GM19025 (cell line): ENCODE measurements at regions not wholly inside any gene's neighbourhood (a gene's known extent, or its start where the extent isn't known, plus 50 kb on each side); places are given as distances from the start of the nearest gene placed in this dataset.
"Not testable (repeated sequence)": the region's sequence is repeated elsewhere in the genome, so short reads cannot be mapped to it uniquely, and the experiment has no call there.

ENCODE experiments used
- ATAC-seq: cut with Tn5 transposase; IDR thresholded peaks from one replicate; pipeline ENCODE4 v1.9.1; 2021; ENCODE audit warnings: mild to moderate bottlenecking, low read depth, moderate library complexity; ENCODE audit not compliant: unreplicated experiment

DNA sequence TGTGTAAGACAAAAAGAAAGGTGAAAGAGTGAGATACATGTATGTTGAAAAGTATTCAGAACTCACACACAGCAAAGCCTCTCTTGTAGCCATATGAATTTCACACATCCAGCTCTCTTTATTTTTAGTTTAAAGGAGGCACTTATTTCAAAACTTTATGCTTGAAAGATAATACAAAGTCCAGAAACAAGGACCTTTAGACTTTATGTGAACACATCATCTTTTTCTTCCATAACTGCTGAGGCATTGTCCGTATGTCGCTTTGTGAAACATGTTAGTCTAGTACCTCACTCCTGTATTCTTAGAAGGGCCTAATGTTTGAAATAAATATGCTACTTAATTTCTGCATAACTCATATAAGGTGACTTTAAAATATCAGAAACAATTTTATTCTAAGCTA lies 763.4 kb downstream of the GBE1 start:
- no peak for ATAC-seq

DNA sequence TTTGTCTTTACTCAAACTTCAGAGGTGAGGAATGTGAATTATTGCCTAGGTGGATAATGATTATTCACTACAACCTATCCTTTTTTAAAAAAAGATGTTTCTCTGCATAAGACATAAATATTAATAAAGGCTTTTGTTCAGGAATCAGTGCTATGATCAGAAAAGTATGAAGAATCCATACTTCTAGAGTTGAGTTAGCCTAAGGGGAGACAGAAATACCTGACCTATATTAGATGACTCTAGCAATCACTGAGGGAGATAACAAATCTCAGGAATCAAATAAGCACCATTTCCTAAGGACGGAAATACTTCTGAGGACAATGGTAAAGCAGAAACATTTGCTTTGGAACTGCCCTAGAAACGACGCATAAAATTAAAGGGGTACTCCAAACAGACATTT lies 763.8 kb downstream of the GBE1 start:
- no peak for ATAC-seq

DNA sequence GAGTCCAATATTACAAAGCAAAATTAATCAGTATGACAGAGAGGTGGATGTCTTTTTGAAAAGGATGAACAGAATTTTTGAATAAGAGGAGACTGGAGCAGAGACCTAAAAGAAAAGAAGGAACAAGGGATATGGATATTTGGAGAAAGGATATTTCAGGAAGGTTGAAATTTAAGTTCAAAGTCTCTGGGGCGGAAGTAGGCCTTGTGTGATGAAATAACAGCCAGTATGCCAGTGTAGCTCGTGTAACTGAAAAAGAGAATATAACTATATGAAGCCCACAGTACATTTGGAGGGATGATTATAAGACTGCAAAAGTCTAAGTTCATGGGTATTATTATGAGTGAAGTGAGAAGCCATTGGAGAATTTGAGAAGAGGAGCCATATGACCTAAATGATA lies 766.7 kb downstream of the GBE1 start:
- no peak for ATAC-seq

DNA sequence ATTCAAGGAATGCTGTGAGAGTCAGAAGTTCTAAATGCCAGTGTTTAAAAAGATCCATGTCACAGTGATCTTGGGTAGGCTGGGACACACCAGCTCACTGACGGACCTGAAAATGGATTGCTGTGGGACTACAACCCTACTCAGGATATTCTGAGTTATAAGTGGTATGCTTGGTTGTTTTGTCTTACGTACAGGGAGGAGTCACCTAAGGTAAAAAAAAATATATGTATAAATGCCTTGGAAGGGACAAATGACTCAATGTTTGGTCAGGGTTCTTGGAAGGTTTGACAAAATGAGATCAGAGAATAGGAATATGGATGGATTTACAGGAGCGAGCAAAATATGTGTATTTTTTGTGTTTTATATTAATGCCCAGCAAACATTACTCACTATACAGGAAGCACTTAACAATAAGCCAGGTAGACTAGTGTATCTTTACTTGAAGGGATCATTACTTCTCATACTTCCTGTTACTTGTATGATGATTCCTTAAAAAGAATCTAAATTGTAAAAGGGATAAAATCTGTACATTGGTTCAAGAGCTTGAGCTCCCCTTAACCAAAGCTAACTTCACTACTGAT lies 767.3 kb downstream of the GBE1 start:
- ATAC-seq = no peak

DNA sequence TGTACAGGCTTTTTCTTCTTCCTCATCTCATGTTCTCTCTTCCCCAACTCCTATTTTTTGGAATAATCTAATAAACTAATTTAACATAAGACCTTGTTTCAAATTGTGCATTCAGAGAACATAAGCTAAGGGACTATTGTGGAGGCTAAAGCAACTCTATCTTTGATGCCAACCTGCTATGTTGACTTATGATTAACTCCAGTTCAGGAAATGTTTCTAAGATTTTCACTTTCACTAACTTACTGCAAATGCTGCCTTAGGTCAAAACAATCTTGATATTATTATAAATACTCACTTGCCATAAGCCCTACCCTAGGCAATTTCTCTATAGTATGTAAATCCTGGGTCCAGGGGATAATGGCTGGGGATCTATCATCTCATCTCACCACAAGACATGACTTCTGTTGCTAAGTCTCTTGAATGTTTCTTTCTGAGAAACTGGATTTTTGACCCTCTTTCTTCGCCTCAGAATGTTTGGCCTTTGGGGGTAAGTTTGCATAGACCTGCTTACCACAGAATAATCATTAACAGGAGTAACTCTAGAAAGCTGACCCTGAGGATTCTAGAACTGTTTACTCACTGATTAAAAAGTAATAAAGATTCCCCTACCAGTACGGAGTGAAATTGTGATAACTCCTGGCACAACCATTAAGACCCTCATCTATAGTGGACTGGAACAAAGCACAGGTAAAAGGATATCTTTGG lies 768.1 kb downstream of the GBE1 start:
- peak; percentile 66 for ATAC-seq

DNA sequence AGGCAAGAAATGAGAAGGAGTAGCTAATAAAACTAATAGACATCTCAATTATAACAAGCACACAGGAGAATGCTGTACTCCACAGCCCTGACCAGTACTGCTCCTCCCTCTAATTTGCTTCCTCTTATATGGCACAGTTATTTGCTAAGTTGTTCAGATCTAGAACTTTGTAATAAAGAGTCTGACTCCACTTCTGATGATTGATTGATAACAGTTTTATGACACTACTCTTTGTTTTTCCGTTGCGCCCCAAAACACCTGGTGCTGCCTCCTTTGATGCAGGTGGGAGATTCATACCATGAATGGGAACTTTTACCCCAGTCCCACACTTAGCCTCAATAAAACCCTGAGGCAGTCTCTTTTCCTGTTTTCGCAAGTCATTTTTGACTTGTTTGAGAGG lies 777.7 kb downstream of the GBE1 start:
- no peak for ATAC-seq

DNA sequence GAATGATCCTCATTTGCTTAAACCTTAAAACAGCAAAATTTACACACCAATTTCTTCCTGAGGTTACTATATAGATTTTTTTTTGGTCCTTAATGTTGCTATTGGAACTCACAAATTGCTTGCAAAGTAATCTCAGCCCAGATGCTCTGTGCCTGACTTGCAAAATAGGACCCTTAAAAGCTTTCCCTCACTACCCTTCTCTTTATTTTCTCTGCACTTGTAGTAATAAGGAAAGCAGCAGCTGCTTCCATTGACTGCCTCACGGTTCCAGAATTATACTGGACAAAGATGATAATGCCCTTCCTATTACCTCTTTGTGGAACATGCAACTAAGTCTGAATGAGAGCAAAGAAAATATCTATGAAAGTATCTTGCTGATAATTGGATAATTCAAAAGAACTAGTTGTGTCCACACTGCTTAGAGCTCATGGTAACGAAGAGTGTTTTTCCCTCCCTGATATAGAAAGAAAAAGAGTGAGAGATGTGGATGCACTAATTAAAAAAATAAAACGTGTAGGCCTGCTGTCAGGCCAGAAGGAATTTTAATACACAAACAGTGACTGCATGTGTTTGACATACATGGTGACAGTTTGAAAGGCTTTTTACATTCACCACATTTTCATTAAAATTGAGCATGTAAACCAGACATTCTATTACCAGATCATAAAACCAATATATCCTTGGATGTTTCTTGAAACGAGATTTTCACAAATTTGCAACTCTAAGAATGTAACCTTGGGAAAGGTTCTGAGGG lies 783.1 kb downstream of the GBE1 start:
- ATAC-seq = no peak

DNA sequence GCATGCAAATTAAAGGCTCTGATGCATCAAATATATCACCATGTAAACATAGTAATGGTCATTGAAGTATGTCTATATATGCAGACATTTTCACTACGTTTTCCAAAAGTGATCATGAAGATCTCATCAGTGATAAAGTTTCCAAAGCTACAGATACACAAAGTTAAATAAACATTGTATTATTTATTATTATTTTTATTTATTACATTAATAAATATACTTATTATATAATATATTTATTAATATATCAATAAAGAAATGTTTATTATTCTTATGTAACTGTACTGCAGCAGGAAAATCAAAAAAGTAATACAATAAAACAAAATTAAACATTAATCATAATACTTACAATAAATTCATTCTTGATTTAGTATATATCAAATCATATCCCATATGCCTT lies 791.2 kb downstream of the GBE1 start:
- no peak for ATAC-seq

DNA sequence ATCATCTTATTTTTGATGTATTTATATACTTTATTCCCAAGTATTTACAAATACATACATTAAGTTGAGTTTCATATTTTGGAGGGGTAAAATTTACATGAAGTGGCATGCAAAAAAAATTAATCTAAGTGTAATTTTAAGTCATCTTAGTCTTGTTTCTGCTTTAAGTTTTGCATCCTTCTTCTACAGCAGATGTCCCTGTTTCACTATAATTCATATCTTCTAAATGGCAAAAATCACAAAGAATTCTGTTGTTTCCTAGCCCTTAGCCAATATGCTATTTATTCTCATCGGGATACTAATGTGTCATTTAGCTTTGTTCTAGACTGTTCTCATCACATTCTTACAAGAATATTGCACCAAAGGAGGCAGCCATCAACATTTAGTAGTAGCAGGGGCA lies 831.9 kb downstream of the GBE1 start:
- no peak for ATAC-seq

DNA sequence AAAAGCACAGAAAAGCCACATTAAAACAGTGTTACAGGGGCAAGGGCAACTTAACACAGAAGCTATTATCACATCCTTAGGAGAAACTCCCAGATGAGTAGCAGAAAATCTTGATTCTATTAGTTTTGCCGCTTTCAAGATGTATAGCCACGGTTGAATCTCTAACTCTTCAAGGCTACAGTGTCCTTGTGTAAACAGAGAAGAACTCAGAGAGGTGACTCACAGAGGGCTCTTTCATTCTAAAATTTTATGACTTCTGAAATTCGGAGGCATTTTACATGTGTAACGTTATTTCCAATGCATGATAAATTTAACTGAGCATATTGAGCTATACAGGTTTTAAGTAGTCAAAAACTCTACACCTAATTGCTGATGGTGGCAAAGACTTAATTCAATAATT lies 846.6 kb downstream of the GBE1 start:
- ATAC-seq = no peak

DNA sequence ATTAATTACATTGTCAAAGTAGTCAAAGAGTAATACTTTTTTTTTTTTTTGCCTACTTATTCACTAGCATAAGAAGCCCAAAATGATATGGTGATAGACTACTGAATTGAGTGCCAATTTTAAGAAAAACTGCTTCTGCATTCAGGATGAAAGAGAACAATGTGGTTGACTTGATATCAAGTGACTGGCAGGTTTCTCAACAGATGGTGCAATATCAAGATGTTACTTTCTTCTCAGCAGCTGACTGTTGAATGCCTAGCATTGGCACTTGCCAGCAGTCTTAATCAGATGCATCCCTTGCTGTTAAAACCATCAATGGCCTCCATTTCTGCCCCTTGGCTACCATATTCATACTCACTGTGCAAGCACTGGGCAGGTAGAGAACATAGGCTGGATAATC lies 863.2 kb downstream of the GBE1 start:
- ATAC-seq = no peak

DNA sequence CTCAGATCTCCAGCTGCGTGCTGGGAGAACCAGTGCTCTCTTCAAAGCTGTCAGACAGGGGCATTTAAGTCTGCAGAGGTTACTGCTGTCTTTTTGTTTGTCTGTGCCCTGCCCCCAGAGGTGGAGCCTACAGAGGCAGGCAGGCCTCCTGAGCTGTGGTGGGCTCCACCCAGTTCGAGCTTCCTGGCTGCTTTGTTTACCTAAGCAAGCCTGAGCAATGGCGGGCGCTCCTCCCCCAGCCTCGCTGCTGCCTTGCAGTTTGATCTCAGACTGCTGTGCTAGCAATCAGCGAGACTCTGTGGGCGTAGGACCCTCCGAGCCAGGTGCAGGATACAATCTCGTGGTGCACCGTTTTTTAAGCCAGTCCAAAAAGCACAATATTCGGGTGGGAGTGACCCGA lies 864.4 kb downstream of the GBE1 start:
- ATAC-seq = not testable (repeated sequence)

DNA sequence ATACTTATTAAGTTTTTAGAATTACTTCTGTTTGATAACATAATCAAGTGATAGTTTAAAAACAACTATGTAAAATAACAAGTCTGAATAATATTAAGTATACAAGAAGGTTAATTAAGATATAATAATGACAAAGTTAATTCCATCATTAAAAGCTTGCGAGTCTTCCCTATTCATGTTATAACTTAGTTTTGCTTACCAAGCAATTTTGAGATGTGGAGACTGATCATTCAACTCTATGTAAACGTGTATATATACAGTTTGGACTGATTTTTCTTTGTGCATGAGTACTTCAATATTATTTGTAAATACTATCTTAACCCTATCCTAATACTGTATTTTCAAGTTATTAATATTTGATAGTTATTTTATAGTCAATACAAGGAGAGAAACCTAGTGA lies 870.9 kb downstream of the GBE1 start:
- no peak for ATAC-seq

DNA sequence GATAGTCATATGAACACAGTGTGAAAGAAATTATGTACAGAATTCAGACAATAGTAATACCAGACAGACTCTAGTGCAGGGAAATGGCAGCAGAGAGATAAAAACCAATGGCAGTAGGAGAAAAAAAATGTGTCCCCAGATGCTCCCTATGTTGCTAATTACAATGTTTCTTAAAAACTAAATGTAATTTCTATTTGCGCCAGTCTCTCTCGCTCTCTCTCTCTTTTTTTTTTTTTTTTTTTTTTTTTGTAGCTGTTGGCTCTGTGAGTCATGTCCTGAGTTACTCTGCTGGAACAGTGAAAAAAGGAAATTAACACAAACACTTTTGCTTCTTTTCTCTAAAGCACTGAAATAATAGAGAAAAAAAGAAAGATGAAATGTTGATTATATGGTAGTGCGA lies 871.9 kb downstream of the GBE1 start:
- no peak for ATAC-seq

DNA sequence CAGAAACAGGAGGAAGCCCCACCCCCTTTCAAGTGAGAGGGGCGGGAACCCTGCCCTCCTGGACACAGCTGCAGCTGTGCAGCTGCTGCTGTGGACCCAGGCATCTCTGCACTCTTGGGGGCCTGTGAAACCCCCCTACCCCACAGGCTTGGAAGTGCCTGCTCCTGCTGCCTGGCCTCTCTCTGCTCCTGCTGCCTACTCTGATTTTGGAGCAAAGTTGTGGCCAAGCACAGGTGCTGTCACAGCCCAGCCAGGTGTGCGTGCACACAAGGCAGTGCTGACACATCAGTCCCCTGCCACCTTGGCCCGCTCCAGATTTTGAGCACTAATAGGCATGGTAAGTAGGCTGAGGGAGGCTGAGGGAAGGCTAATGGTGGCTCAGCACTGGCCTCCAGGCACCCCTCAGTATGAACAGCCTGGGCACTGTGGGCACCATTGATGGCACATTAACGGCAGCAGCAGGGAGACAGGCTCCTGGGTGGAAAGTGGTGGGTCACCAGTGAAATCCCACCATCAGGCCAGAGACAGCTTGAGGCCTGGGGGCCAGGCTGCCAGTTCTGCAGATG lies 890.9 kb downstream of the GBE1 start:
- no peak for ATAC-seq

DNA sequence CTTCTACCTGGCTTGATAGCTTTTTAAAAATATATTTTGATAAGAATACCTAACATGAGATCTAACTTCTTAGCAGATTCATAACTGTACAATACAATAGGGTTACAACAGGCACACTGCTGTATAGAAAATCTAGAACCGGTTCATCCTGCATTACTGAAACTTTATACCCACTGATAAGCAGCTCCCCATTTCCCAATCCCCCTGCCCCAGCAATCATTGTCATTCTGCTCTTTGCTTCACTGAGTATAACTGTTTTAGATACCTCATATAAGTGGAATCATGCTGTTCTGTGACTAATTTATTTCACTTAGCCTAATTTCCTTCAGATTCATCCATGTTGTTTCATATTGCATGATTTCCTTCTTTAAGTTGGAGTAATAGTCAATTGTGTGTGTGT lies 906.0 kb downstream of the GBE1 start:
- no peak for ATAC-seq

DNA sequence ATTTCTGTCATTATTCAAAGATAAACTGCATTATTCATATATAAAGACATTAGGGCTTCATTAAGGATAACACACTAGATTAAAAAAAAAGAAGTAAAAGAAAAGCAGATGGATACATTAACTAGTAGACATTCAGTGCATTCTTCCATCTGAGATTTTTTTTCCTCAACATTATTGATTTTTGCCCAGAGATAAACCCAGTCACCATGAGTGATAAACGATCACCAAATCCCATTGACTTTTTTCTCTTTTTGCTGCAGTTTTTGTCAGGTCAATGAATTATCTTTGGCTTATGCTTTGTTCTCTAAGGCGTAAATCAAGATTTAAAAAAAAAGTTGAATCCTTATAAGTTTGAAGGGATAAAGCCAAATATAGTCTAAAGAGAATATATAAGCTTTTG lies 925.0 kb downstream of the GBE1 start:
- no peak for ATAC-seq

DNA sequence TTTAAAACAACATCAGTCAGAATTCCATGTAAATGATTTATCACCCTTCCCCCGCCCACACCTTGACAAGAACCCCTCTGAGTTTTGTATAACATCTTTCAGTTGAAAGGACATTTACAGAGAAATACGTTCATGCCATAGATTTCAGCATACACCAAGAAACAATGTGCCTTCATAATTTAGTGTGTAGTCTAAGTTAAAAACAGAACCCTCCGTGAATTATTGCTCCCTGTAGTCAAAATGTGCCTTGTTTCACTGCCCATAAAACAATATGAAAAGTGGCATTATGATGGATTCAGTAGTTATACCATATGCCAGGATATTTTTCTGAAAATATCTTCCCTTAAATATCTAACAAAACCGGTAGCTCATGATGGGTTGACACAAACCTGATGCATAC lies 953.9 kb downstream of the GBE1 start:
- ATAC-seq = no peak

DNA sequence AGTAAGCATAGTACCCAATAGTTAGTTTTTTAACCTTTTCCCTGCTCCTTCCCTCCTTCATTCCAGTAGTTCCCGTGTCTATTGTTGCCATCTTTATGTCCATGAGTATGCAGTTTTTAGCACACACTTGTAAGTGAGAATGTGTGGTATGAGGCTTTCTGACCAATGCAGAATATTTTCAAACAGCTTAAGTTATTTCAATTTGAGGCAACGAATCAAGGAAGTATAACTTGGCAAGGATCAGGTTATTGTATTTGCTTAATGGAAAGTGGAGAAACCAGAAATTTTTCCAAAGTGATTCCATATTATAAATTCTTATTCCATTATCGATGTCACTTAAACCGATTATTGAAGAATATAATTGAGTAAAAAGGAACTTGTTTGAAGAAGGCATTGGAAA lies 954.8 kb downstream of the GBE1 start:
- no peak for ATAC-seq

DNA sequence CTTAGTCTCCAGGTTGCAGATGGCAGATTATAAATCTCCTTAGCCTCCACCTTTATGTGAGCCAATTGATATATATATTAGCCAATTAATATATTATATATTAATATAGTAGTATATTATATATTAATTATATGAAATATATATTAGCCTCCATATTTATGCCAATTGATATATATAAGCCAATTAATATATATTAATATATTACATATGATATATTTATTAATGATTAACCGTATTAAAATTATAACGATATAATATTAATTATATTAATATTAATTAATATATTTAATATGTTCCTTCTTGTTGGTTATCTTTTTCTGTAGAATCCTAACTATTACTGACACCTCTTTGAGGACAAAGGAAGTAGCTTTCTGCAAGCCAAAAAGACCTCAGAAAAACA lies 972.5 kb downstream of the GBE1 start:
- ATAC-seq = no peak

DNA sequence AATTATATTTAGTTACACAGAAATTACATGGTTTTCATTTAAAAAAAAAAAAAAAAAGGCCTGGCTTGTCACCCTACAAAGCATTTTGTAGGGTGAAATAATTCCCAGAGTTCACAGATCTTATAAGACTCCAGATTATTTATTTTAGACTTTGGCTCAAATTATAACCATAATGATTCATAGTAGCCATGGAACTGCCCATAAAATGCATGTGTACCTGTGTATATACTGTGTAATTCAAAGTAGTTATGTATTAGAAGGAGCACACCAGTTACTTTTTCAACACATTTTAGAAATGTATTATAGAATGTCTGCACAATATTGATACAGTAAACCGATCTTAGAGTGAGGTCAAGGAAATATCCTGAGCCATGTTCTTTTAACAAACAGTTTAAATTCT lies 975.6 kb downstream of the GBE1 start:
- no peak for ATAC-seq

DNA sequence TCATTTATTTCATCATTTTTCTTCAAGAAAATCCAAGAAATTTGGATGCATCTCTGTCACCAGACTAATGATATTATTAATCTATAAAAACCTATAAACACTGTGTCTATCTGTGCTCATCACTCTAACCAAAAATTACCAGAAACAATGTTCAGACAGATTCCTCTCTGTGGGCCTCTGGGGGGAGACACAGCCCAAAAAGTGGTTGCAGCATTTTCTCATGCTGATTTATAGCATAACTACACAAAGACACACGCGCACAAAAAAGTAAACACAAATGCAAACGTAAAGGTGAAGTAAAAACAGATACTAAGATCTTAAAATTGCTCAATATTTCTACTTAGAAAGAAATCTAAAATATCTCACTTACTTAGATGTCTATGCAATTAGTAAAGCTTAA lies 976.0 kb downstream of the GBE1 start:
- ATAC-seq = no peak
